HepG2 (cell line): ENCODE measurements at regions not wholly inside any gene's neighbourhood (a gene's known extent, or its start where the extent isn't known, plus 50 kb on each side); places are given as distances from the start of the nearest gene placed in this dataset.

Experiments
- ATAC-seq: fragments of 200-7000 bp; cut with Tn5 transposase; 3 replicates; pipeline ENCODE4 v1.9.1; 2020; ENCODE audit warnings: mild to moderate bottlenecking, moderate library complexity
- BruUV-seq: library from RNA; stranded (reverse); fragments of 400-500 nt; replicated peaks from 2 replicates; lab custom pipeline; 2021; lab: Mats Ljungman, UMichigan
- CTCF ChIA-PET: fragments of 300-600 bp; formaldehyde crosslinking; extraction: SDS; loops from one replicate; lab custom pipeline; 2021; ENCODE audit warnings: low total read pairs, inconsistent platforms, low intra/inter-chr PET ratio; lab: Yijun Ruan, JAX
- POLR2A ChIA-PET: fragments of 350-600 bp; sonication (Branson Sonifier 250); formaldehyde crosslinking; loops from one replicate; lab custom pipeline; 2020; ENCODE audit warnings: antibody characterized with exemption, inconsistent platforms; lab: Yijun Ruan, JAX
- DNase-seq: peaks from one replicate; pipeline ENCODE4 v3.0.0-alpha.2; 2015; ENCODE audit warnings: low spot score
- FAIRE-seq: peaks from 3 replicates; lab custom pipeline; 2011; peaks lifted over from hg19 to GRCh38; lab: Jason Lieb, UNC
- H2AFZ ChIP-seq: one replicate; pipeline ENCODE4 v1.6.1; 2011; ENCODE audit warnings: low read length, inconsistent platforms
- H3K27ac ChIP-seq: fragments of 300-600 bp; 3 replicates; pipeline ENCODE4 v1.8.0; 2011; ENCODE audit warnings: mixed run types, mild to moderate bottlenecking, mixed read lengths, low read length, inconsistent platforms; ENCODE audit not compliant: insufficient read depth; ENCODE audit errors: extremely low read length
- H3K27me3 ChIP-seq, 2 experiments: fragments of 200-600 bp in 1 of 2; 2 replicates in 1 of 2; 3 replicates in 1 of 2; pipeline versions ENCODE4 v1.6.0 to v1.8.0; 2011; ENCODE audit warnings: low read length in 2 of 2, mild to moderate bottlenecking in 2 of 2, moderate library complexity in 2 of 2, inconsistent platforms in 1 of 2; ENCODE audit not compliant: insufficient read depth in 2 of 2, control insufficient read depth in 1 of 2
- H3K36me3 ChIP-seq, 2 experiments: fragments of 200-600 bp in 1 of 2; replicated peaks in 1 of 2; 2 replicates in 1 of 2; 3 replicates in 1 of 2; pipeline versions ENCODE4 v1.5.1 to v1.8.0; 2011; ENCODE audit warnings: low read length in 2 of 2, inconsistent platforms in 1 of 2; ENCODE audit not compliant: insufficient read depth in 2 of 2, control insufficient read depth in 1 of 2
- H3K4me1 ChIP-seq: 2 replicates; pipeline ENCODE4 v1.5.1; 2012; ENCODE audit warnings: low read length, inconsistent platforms; ENCODE audit not compliant: insufficient read depth
- H3K4me2 ChIP-seq: 2 replicates; pipeline ENCODE4 v1.6.0; 2011; ENCODE audit warnings: low read depth, low read length, inconsistent platforms
- H3K4me3 ChIP-seq, 3 experiments: fragments of 200-600 bp in 1 of 3; sonication (generic), shearing (Covaris generic) in 1 of 3; replicated peaks in 1 of 3; 2 replicates each; pipeline ENCODE4 v1.5.1; 2011 to 2016; ENCODE audit warnings: low read length in 3 of 3, inconsistent platforms in 2 of 3, low read depth in 2 of 3, mild to moderate bottlenecking in 2 of 3, control low read depth in 1 of 3, mixed read lengths in 1 of 3; ENCODE audit not compliant: insufficient read depth in 1 of 3
- H3K79me2 ChIP-seq: one replicate; pipeline ENCODE4 v1.6.1; 2011; ENCODE audit warnings: low read length, inconsistent platforms; ENCODE audit not compliant: insufficient read depth
- H3K9ac ChIP-seq: 2 replicates; pipeline ENCODE4 v1.6.0; 2011; ENCODE audit warnings: mild to moderate bottlenecking, low read depth, low read length, inconsistent platforms; ENCODE audit not compliant: insufficient read depth
- H3K9me3 ChIP-seq: 2 replicates; pipeline ENCODE4 v1.5.1; 2012; ENCODE audit warnings: mild to moderate bottlenecking, low read length
- H4K20me1 ChIP-seq: 2 replicates; pipeline ENCODE4 v1.6.0; 2011; ENCODE audit warnings: inconsistent platforms, mild to moderate bottlenecking, low read length, moderate library complexity; ENCODE audit not compliant: insufficient read depth
- ERF ChIP-seq: IDR thresholded peaks from 2 replicates; pipeline ENCODE4 v1.6.1; 2018; ENCODE audit warnings: missing biosample characterization, missing genetic modification reagents
- IKZF1 ChIP-seq: fragments of 450-650 bp; IDR thresholded peaks from 2 replicates; pipeline ENCODE4 v1.7.1; 2016
- KAT2B ChIP-seq: fragments of 150-350 bp; IDR thresholded peaks from 2 replicates; pipeline ENCODE4 v1.6.1; 2014; ENCODE audit warnings: low read depth, low read length, borderline replicate concordance
- KAT8 ChIP-seq: IDR thresholded peaks from 2 replicates; pipeline ENCODE4 v1.6.1; 2016; ENCODE audit warnings: missing genetic modification reagents, missing compliant biosample characterization
- KDM5A ChIP-seq: fragments of 200-600 bp; sonication (generic); IDR thresholded peaks from 2 replicates; pipeline ENCODE4 v1.7.0; 2018; ENCODE audit warnings: antibody characterized with exemption, mild to moderate bottlenecking, low read length, borderline replicate concordance
- MYC ChIP-seq: sonication (generic); formaldehyde crosslinking; IDR thresholded peaks from 2 replicates; pipeline ENCODE4 v1.9.0; 2021; ENCODE audit warnings: missing genetic modification reagents, borderline replicate concordance
- POGZ ChIP-seq: sonication (generic); formaldehyde crosslinking; IDR thresholded peaks from 2 replicates; pipeline ENCODE4 v1.4.0; 2020; ENCODE audit warnings: mild to moderate bottlenecking, missing genetic modification reagents
- TCF7 ChIP-seq: sonication (generic); IDR thresholded peaks from 2 replicates; pipeline ENCODE4 v1.6.1; 2016; ENCODE audit warnings: antibody characterized with exemption, low read depth
- ZNF577 ChIP-seq: sonication (generic); formaldehyde crosslinking; IDR thresholded peaks from 2 replicates; pipeline ENCODE4 v1.4.0; 2020; ENCODE audit warnings: mild to moderate bottlenecking, low read depth, missing genetic modification reagents, borderline replicate concordance
- ZNF646 ChIP-seq: sonication (generic); formaldehyde crosslinking; IDR thresholded peaks from 2 replicates; pipeline ENCODE4 v1.9.0; 2021; ENCODE audit warnings: mild to moderate bottlenecking, missing genetic modification reagents
- ZNF678 ChIP-seq: sonication (generic); formaldehyde crosslinking; IDR thresholded peaks from 2 replicates; pipeline ENCODE4 v1.4.0; 2020; ENCODE audit warnings: mild to moderate bottlenecking, missing genetic modification reagents
- WGBS: methylation state at CpG from one replicate; pipeline ENCODE4 v1.1.6; 2017; ENCODE audit warnings: low lambda C conversion rate; 5-methylcytosine and 5-hydroxymethylcytosine counted together
- in situ Hi-C: cut with HindIII; loops from 2 replicates; pipeline ENCODE4 v1.10.0; 2017; ENCODE audit warnings: low pct_unique_long_range_greater_than_20kb; ENCODE audit not compliant: extremely low pct_ligation_motif_present
- intact Hi-C: fragments of 100-400 bp; cut with micrococcal nuclease; formaldehyde crosslinking; loops from one replicate; pipeline ENCODE4 v1.10.0; 2022; ENCODE audit not compliant: unreplicated experiment
- TF ChIP-seq, protein P1 (sequence below): IDR thresholded peaks from 2 replicates; pipeline ENCODE4 v1.6.1; 2016; ENCODE audit warnings: missing compliant biosample characterization, missing genetic modification reagents, borderline replicate concordance
- TF ChIP-seq, protein P2 (sequence below): sonication (generic); formaldehyde crosslinking; IDR thresholded peaks from 2 replicates; pipeline ENCODE4 v1.5.0; 2020; ENCODE audit warnings: missing genetic modification reagents, mild to moderate bottlenecking, borderline replicate concordance
- TF ChIP-seq, protein P3 (sequence below): sonication (generic); formaldehyde crosslinking; IDR thresholded peaks from 2 replicates; pipeline ENCODE4 v1.4.0; 2020; ENCODE audit warnings: missing genetic modification reagents

GRCh38 chrX:445727-446126, 59.0 kb upstream of the PPP2R3B start:
- CTCF ChIA-PET: no interaction called here
- in situ Hi-C loops: no loop called here
- WGBS: 24% methylated on average over 8 of the region's 8 CpGs
- TF ChIP-seq MYC (CRISPR knock-in tag): no peak
- TF ChIP-seq ZNF678 (CRISPR knock-in tag): no peak
- TF ChIP-seq, protein P1, sequence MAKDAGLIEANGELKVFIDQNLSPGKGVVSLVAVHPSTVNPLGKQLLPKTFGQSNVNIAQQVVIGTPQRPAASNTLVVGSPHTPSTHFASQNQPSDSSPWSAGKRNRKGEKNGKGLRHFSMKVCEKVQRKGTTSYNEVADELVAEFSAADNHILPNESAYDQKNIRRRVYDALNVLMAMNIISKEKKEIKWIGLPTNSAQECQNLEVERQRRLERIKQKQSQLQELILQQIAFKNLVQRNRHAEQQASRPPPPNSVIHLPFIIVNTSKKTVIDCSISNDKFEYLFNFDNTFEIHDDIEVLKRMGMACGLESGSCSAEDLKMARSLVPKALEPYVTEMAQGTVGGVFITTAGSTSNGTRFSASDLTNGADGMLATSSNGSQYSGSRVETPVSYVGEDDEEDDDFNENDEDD (CRISPR knock-in tag): no peak
- TF ChIP-seq TCF7: no peak
- TF ChIP-seq KDM5A: no peak
- TF ChIP-seq, protein P2, sequence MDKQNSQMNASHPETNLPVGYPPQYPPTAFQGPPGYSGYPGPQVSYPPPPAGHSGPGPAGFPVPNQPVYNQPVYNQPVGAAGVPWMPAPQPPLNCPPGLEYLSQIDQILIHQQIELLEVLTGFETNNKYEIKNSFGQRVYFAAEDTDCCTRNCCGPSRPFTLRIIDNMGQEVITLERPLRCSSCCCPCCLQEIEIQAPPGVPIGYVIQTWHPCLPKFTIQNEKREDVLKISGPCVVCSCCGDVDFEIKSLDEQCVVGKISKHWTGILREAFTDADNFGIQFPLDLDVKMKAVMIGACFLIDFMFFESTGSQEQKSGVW (CRISPR knock-in tag): no peak
- TF ChIP-seq KAT2B: no peak
- TF ChIP-seq KAT8: no peak
- TF ChIP-seq POGZ (CRISPR knock-in tag): no peak
- no peak for TF ChIP-seq ZNF577 (CRISPR knock-in tag)
- TF ChIP-seq ZNF646 (CRISPR knock-in tag): no peak
- TF ChIP-seq ERF (CRISPR knock-in tag): no peak
- TF ChIP-seq, protein P3, sequence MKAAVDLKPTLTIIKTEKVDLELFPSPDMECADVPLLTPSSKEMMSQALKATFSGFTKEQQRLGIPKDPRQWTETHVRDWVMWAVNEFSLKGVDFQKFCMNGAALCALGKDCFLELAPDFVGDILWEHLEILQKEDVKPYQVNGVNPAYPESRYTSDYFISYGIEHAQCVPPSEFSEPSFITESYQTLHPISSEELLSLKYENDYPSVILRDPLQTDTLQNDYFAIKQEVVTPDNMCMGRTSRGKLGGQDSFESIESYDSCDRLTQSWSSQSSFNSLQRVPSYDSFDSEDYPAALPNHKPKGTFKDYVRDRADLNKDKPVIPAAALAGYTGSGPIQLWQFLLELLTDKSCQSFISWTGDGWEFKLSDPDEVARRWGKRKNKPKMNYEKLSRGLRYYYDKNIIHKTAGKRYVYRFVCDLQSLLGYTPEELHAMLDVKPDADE (CRISPR knock-in tag): no peak
- TF ChIP-seq IKZF1: no peak

More at GRCh38 chrX:445727-446126, 59.0 kb upstream of the PPP2R3B start:
- no TSS peak for BruUV-seq
- no peaks in the 10 kb centered on the region for H3K4me1 ChIP-seq
- DNase-seq: no peak
- H3K79me2 ChIP-seq: no peaks in the 10 kb centered on the region
- H4K20me1 ChIP-seq: no peaks in the 10 kb centered on the region
- no peak overlapping the region for H3K27ac ChIP-seq
- POLR2A ChIA-PET: no interaction called here
- no peak for ATAC-seq
- H3K27me3 ChIP-seq: peaks cover 0 to 11% of the 10 kb centered on the region in 2 experiments; a peak in 2 of 5 replicates
- H3K36me3 ChIP-seq: no peaks in the 10 kb centered on the region
- no peak for FAIRE-seq
- no peak overlapping the region for H3K4me2 ChIP-seq
- intact Hi-C loops: no loop called here
- H2AFZ ChIP-seq: no peak overlapping the region
- no peak overlapping the region for H3K4me3 ChIP-seq
- H3K9me3 ChIP-seq: no peaks in the 10 kb centered on the region
- no peak overlapping the region for H3K9ac ChIP-seq
